Hepatocyte (in vitro differentiated cells): ENCODE measurements at regions not wholly inside any gene's neighbourhood (a gene's known extent, or its start where the extent isn't known, plus 50 kb on each side); places are given as distances from the start of the nearest gene placed in this dataset.

Source experiments
- EZH2phosphoT487 ChIP-seq: fragments of 200-600 bp; sonication (generic); IDR thresholded peaks from one replicate; pipeline ENCODE4 v1.6.1; 2018; ENCODE audit warnings: antibody characterized with exemption, mild to moderate bottlenecking, low read depth, moderate library complexity; ENCODE audit not compliant: unreplicated experiment, severe bottlenecking
- TF ChIP-seq, protein P1 (sequence below): fragments of 200-600 bp; sonication (generic); IDR thresholded peaks from 2 replicates; pipeline ENCODE4 v1.5.1; 2016; ENCODE audit warnings: antibody characterized with exemption, mild to moderate bottlenecking; ENCODE audit not compliant: poor library complexity

- TF ChIP-seq, protein P1, sequence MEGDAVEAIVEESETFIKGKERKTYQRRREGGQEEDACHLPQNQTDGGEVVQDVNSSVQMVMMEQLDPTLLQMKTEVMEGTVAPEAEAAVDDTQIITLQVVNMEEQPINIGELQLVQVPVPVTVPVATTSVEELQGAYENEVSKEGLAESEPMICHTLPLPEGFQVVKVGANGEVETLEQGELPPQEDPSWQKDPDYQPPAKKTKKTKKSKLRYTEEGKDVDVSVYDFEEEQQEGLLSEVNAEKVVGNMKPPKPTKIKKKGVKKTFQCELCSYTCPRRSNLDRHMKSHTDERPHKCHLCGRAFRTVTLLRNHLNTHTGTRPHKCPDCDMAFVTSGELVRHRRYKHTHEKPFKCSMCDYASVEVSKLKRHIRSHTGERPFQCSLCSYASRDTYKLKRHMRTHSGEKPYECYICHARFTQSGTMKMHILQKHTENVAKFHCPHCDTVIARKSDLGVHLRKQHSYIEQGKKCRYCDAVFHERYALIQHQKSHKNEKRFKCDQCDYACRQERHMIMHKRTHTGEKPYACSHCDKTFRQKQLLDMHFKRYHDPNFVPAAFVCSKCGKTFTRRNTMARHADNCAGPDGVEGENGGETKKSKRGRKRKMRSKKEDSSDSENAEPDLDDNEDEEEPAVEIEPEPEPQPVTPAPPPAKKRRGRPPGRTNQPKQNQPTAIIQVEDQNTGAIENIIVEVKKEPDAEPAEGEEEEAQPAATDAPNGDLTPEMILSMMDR, result no peak
- TF ChIP-seq EZH2phosphoT487, result no peak
These were observed 614.7 kb downstream of the PRELID2 start for GRCh38 chr5:145220481-145220880.
